H9 (cell line): ENCODE measurements at regions not wholly inside any gene's neighbourhood (a gene's known extent, or its start where the extent isn't known, plus 50 kb on each side); places are given as distances from the start of the nearest gene placed in this dataset.

Experiments used
- DNase-seq: peaks from one replicate; pipeline ENCODE4 v3.0.0-alpha.2; 2017
- H2AFZ ChIP-seq: one replicate; pipeline ENCODE4 v1.6.1; 2013; ENCODE audit warnings: mild to moderate bottlenecking, low read length, control low read depth, moderate library complexity
- H2AK5ac ChIP-seq: 2 replicates; pipeline ENCODE4 v1.6.1; 2013; ENCODE audit warnings: low read length, control low read depth, mixed read lengths; ENCODE audit not compliant: insufficient read length
- H2BK120ac ChIP-seq: one replicate; pipeline ENCODE4 v1.6.1; 2013; ENCODE audit warnings: low read depth, mild to moderate bottlenecking, low read length, control low read depth, inconsistent platforms; ENCODE audit not compliant: poor library complexity, severe bottlenecking
- H2BK12ac ChIP-seq: 2 replicates; pipeline ENCODE4 v1.6.1; 2013; ENCODE audit warnings: low read length, control low read depth, mixed read lengths, low read depth; ENCODE audit not compliant: insufficient read length
- H2BK15ac ChIP-seq: 2 replicates; pipeline ENCODE4 v1.6.1; 2013; ENCODE audit warnings: low read depth, low read length, control low read depth
- H2BK20ac ChIP-seq: one replicate; pipeline ENCODE4 v1.6.1; 2013; ENCODE audit warnings: low read depth, mild to moderate bottlenecking, low read length, control low read depth, inconsistent platforms; ENCODE audit not compliant: poor library complexity, severe bottlenecking
- H2BK5ac ChIP-seq: 2 replicates; pipeline ENCODE4 v1.6.1; 2013; ENCODE audit warnings: low read length, control low read depth, mixed read lengths; ENCODE audit not compliant: insufficient read length
- H3K14ac ChIP-seq: 2 replicates; pipeline ENCODE4 v1.6.1; 2013; ENCODE audit warnings: low read length, control low read depth; ENCODE audit not compliant: insufficient read depth
- H3K18ac ChIP-seq: 2 replicates; pipeline ENCODE4 v1.6.1; 2013; ENCODE audit warnings: low read depth, mild to moderate bottlenecking, mixed read lengths, low read length, control low read depth; ENCODE audit not compliant: insufficient read length
- H3K23ac ChIP-seq: 2 replicates; pipeline ENCODE4 v1.6.1; 2013; ENCODE audit warnings: low read length, control low read depth, mixed read lengths, low read depth; ENCODE audit not compliant: insufficient read length
- H3K23me2 ChIP-seq: 2 replicates; pipeline ENCODE4 v1.6.1; 2013; ENCODE audit warnings: low read depth, mild to moderate bottlenecking, mixed read lengths, low read length, control low read depth; ENCODE audit not compliant: insufficient read length, poor library complexity, severe bottlenecking
- H3K27ac ChIP-seq: 2 replicates; pipeline ENCODE4 v1.5.1; 2013; ENCODE audit warnings: low read length, control low read depth, mixed read lengths, low read depth; ENCODE audit not compliant: insufficient read length
- H3K27me3 ChIP-seq: 2 replicates; pipeline ENCODE4 v1.6.1; 2013; ENCODE audit warnings: low read length, control low read depth, inconsistent platforms; ENCODE audit not compliant: insufficient read depth
- H3K4ac ChIP-seq: 2 replicates; pipeline ENCODE4 v1.6.1; 2013; ENCODE audit warnings: low read depth, mild to moderate bottlenecking, control low read depth, inconsistent platforms, low read length, moderate library complexity
- H3K4me1 ChIP-seq: 2 replicates; pipeline ENCODE4 v1.6.1; 2013; ENCODE audit warnings: low read length, control low read depth, inconsistent platforms; ENCODE audit not compliant: insufficient read depth
- H3K4me2 ChIP-seq: 2 replicates; pipeline ENCODE4 v1.6.1; 2013; ENCODE audit warnings: low read length, control low read depth, mixed read lengths; ENCODE audit not compliant: insufficient read length, insufficient read depth
- H3K56ac ChIP-seq: 2 replicates; pipeline ENCODE4 v1.6.1; 2013; ENCODE audit warnings: low read depth, mild to moderate bottlenecking, mixed read lengths, low read length, control low read depth; ENCODE audit not compliant: insufficient read length
- H3K79me1 ChIP-seq: 2 replicates; pipeline ENCODE4 v1.6.1; 2013; ENCODE audit warnings: low read depth, mild to moderate bottlenecking, moderate library complexity, low read length, control low read depth, inconsistent platforms; ENCODE audit not compliant: insufficient read depth, poor library complexity, severe bottlenecking
- H3K79me2 ChIP-seq: 2 replicates; pipeline ENCODE4 v1.6.1; 2013; ENCODE audit warnings: low read length, control low read depth, inconsistent platforms; ENCODE audit not compliant: insufficient read depth
- H3K9ac ChIP-seq: 2 replicates; pipeline ENCODE4 v1.6.1; 2013; ENCODE audit warnings: low read length, control low read depth, mixed read lengths; ENCODE audit not compliant: insufficient read length; ENCODE audit errors: extremely low read depth
- H3K9me3 ChIP-seq: one replicate; pipeline ENCODE4 v1.6.1; 2013; ENCODE audit warnings: low read depth, low read length, inconsistent platforms; ENCODE audit not compliant: control insufficient read depth
- H3T11ph ChIP-seq: one replicate; pipeline ENCODE4 v1.6.1; 2013; ENCODE audit warnings: mild to moderate bottlenecking, low read length, control low read depth, inconsistent platforms
- H4K20me1 ChIP-seq: one replicate; pipeline ENCODE4 v1.6.1; 2013; ENCODE audit not compliant: control insufficient read depth, insufficient read length, insufficient read depth
- H4K5ac ChIP-seq: 2 replicates; pipeline ENCODE4 v1.6.1; 2013; ENCODE audit warnings: low read depth, mild to moderate bottlenecking, mixed read lengths, low read length, control low read depth; ENCODE audit not compliant: insufficient read length
- H4K8ac ChIP-seq: replicated peaks from 2 replicates; pipeline ENCODE4 v1.6.1; 2013; ENCODE audit warnings: low read length, control low read depth, mixed read lengths, low read depth; ENCODE audit not compliant: insufficient read length
- H4K91ac ChIP-seq: 2 replicates; pipeline ENCODE4 v1.6.1; 2013; ENCODE audit warnings: low read depth, mild to moderate bottlenecking, moderate library complexity, mixed read lengths, low read length, control low read depth; ENCODE audit not compliant: insufficient read length
- H3K27ac Mint-ChIP-seq, 3 experiments: 2 replicates in 2 of 3; 3 replicates in 1 of 3; pipeline ENCODE4 v1.8.0; 2020 to 2021; ENCODE audit warnings: mixed read lengths in 3 of 3, mild to moderate bottlenecking in 1 of 3, moderate library complexity in 1 of 3
- H3K27me3 Mint-ChIP-seq: 2 replicates; pipeline ENCODE4 v1.8.0; 2021; ENCODE audit warnings: low read depth, mild to moderate bottlenecking, moderate library complexity, mixed read lengths
- H3K36me3 Mint-ChIP-seq, 3 experiments: 2 replicates in 2 of 3; 3 replicates in 1 of 3; pipeline ENCODE4 v1.8.0; 2020 to 2021; ENCODE audit warnings: low read depth in 3 of 3, mixed read lengths in 3 of 3; ENCODE audit not compliant: insufficient read depth in 1 of 3
- H3K4me1 Mint-ChIP-seq, 2 experiments: 2 replicates each; pipeline ENCODE4 v1.8.0; 2020; ENCODE audit warnings: mixed read lengths in 2 of 2
- H3K4me3 Mint-ChIP-seq, 2 experiments: 2 replicates in 1 of 2; 3 replicates in 1 of 2; pipeline ENCODE4 v1.8.0; 2020 to 2021; ENCODE audit warnings: mild to moderate bottlenecking in 2 of 2, mixed read lengths in 2 of 2, moderate library complexity in 1 of 2
- H3K9me3 Mint-ChIP-seq, 2 experiments: 2 replicates in 1 of 2; 3 replicates in 1 of 2; pipeline ENCODE4 v1.8.0; 2020; ENCODE audit warnings: mild to moderate bottlenecking in 2 of 2, mixed read lengths in 2 of 2, moderate library complexity in 1 of 2
- WGBS: extraction: QIAGEN DNeasy Blood & Tissue Kit; methylation state at CpG from one replicate; pipeline ENCODE4 v1.1.7; 2013; ENCODE audit warnings: missing lambda C conversion rate, low lambda C conversion rate, mixed read lengths; ENCODE audit not compliant: insufficient read length; ENCODE audit errors: extremely low coverage; 5-methylcytosine and 5-hydroxymethylcytosine counted together
- TF ChIP-seq, protein P1 (sequence below): fragments of 200-600 bp; sonication (generic); conservative IDR thresholded peaks from 3 replicates; pipeline ENCODE4 v1.8.0; 2021; ENCODE audit warnings: antibody characterized with exemption, mild to moderate bottlenecking

- no peaks in the 10 kb centered on the region for H3K79me1 ChIP-seq
- no peak overlapping the region for H3T11ph ChIP-seq
- no peak overlapping the region for H3K18ac ChIP-seq
- no peaks in the 10 kb centered on the region for H3K9me3 ChIP-seq
- no peak overlapping the region for H4K8ac ChIP-seq
- no peak for DNase-seq
- Mint-ChIP-seq H3K27ac (no peak overlapping the region), H3K9me3 (no peaks in the 10 kb centered on the region; a peak in 1 of 5 replicates), H3K4me1 (peaks cover 9 to 19% of the 10 kb centered on the region in 2 experiments), H3K27me3 (peaks cover 8% of the 10 kb centered on the region), H3K36me3 (no peaks in the 10 kb centered on the region), H3K4me3 (no peak overlapping the region)
- H3K4ac ChIP-seq: no peak overlapping the region
- H3K27ac ChIP-seq: no peak overlapping the region
- TF ChIP-seq, protein P1, sequence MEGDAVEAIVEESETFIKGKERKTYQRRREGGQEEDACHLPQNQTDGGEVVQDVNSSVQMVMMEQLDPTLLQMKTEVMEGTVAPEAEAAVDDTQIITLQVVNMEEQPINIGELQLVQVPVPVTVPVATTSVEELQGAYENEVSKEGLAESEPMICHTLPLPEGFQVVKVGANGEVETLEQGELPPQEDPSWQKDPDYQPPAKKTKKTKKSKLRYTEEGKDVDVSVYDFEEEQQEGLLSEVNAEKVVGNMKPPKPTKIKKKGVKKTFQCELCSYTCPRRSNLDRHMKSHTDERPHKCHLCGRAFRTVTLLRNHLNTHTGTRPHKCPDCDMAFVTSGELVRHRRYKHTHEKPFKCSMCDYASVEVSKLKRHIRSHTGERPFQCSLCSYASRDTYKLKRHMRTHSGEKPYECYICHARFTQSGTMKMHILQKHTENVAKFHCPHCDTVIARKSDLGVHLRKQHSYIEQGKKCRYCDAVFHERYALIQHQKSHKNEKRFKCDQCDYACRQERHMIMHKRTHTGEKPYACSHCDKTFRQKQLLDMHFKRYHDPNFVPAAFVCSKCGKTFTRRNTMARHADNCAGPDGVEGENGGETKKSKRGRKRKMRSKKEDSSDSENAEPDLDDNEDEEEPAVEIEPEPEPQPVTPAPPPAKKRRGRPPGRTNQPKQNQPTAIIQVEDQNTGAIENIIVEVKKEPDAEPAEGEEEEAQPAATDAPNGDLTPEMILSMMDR: no peak
- no peak overlapping the region for H4K91ac ChIP-seq
- H3K9ac ChIP-seq: no peak overlapping the region
- H4K20me1 ChIP-seq: no peaks in the 10 kb centered on the region
- no peak overlapping the region for H3K4me2 ChIP-seq
- no peaks in the 10 kb centered on the region for H3K23me2 ChIP-seq
- no peaks in the 10 kb centered on the region; the same call in 1 of the 2 replicates for H3K4me1 ChIP-seq
- H3K27me3 ChIP-seq: no peaks in the 10 kb centered on the region
- no peak overlapping the region for H3K56ac ChIP-seq
- no peak overlapping the region for H2BK12ac ChIP-seq
- H2AK5ac ChIP-seq: no peak overlapping the region
- no peak overlapping the region for H2BK120ac ChIP-seq
- H3K23ac ChIP-seq: no peak overlapping the region
- no CpG with 5 or more reads among the region's 8 CpGs for WGBS
- H4K5ac ChIP-seq: no peak overlapping the region
- no peak overlapping the region for H2AFZ ChIP-seq
- no peaks in the 10 kb centered on the region for H3K79me2 ChIP-seq
- no peak overlapping the region for H2BK15ac ChIP-seq
- no peak overlapping the region for H3K14ac ChIP-seq
- H2BK20ac ChIP-seq: no peak overlapping the region
- H2BK5ac ChIP-seq: no peak overlapping the region
Measured at GRCh38 chr9:135248111-135248510, 160.6 kb downstream of the OLFM1 start.
